Tibial nerve (tissue), 4 donors: ENCODE measurements at regions not wholly inside any gene's neighbourhood (a gene's known extent, or its start where the extent isn't known, plus 50 kb on each side); places are given as distances from the start of the nearest gene placed in this dataset.

Experiments
- EP300 ChIP-seq, 2 donors: sonication (generic); formaldehyde crosslinking; IDR thresholded peaks; one replicate each; pipeline ENCODE4 v1.6.1; 2017; ENCODE audit warnings: antibody characterized with exemption in 2 of 2, mild to moderate bottlenecking in 1 of 2
- POLR2A ChIP-seq, 2 donors: fragments of 450-650 bp; IDR thresholded peaks; one replicate each; pipeline ENCODE4 v1.6.1; 2017; ENCODE audit warnings: antibody characterized with exemption in 2 of 2, mild to moderate bottlenecking in 2 of 2, moderate library complexity in 2 of 2
- TF ChIP-seq, protein P1 (sequence below), 5 experiments: fragments of 200-600 bp in 3 of 5; fragments of 450-650 bp in 2 of 5; sonication (generic) in 3 of 5; IDR thresholded peaks; one replicate each; pipeline ENCODE4 v1.5.1; 2016 to 2019; ENCODE audit warnings: antibody characterized with exemption in 5 of 5, mild to moderate bottlenecking in 3 of 5, moderate library complexity in 2 of 5

DNA sequence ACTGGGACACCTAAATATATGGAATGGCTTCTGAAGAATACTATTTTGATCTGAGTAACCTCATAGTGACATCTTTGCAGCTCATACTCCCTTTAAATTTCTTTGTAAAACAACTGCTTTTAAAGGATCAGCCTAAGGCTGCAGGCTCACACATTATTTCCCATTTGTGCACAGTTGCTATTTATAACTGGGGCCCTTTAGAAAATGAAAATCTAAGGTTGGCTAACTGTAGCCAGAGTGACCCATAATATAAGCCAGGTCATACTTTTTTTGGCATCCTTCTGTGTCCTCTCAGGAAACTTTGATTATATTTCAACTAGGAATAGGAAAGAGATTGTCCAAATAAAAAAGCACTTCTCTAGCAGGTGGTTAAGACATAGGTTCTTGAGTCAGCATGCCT is 123.6 kb upstream of the RASGEF1B start:
- TF ChIP-seq, protein P1, sequence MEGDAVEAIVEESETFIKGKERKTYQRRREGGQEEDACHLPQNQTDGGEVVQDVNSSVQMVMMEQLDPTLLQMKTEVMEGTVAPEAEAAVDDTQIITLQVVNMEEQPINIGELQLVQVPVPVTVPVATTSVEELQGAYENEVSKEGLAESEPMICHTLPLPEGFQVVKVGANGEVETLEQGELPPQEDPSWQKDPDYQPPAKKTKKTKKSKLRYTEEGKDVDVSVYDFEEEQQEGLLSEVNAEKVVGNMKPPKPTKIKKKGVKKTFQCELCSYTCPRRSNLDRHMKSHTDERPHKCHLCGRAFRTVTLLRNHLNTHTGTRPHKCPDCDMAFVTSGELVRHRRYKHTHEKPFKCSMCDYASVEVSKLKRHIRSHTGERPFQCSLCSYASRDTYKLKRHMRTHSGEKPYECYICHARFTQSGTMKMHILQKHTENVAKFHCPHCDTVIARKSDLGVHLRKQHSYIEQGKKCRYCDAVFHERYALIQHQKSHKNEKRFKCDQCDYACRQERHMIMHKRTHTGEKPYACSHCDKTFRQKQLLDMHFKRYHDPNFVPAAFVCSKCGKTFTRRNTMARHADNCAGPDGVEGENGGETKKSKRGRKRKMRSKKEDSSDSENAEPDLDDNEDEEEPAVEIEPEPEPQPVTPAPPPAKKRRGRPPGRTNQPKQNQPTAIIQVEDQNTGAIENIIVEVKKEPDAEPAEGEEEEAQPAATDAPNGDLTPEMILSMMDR (IDR thresholded peaks at IDR 0.05): no peak
- no peak for TF ChIP-seq EP300 (IDR thresholded peaks at IDR 0.05)
- TF ChIP-seq POLR2A (IDR thresholded peaks at IDR 0.05): no peak
